Fibroblast of the aortic adventitia (primary cell): ENCODE measurements at regions not wholly inside any gene's neighbourhood (a gene's known extent, or its start where the extent isn't known, plus 50 kb on each side); places are given as distances from the start of the nearest gene placed in this dataset.

ENCODE experiments used
- DNase-seq: peaks from one replicate; pipeline ENCODE4 v3.0.0-alpha.2; 2010; ENCODE audit warnings: low read depth
- H3K4me3 ChIP-seq: 2 replicates; pipeline ENCODE4 v1.5.1; 2011; ENCODE audit warnings: low read depth, mild to moderate bottlenecking, control low read depth, low read length, moderate library complexity
- CTCF ChIP-seq: IDR thresholded peaks from 2 replicates; pipeline ENCODE4 v1.5.1; 2011; ENCODE audit warnings: mild to moderate bottlenecking, low read length, control low read depth, inconsistent platforms; ENCODE audit not compliant: insufficient read depth

DNA sequence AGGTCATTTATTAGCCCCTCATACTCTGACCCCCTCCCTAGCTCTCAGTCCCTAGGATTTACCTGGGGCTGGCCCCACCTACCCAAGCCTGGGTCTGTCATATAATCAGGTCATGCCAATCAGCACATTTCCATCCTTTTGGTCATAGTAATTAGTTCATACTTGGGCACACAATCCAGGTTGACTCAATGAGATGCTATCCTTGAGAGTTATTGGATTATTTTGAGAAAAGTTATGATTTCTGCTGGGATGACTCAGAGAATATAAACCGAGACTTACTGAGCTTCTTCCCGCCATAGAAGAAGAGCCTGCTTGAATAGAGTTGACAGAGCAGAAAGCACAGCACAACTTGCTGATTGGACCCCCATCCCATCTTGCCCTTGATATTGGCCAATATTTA lies 331.5 kb downstream of the CBLN1 start:
- DNase-seq: no peak
- no peak for TF ChIP-seq CTCF
- no peak overlapping the region for H3K4me3 ChIP-seq

DNA sequence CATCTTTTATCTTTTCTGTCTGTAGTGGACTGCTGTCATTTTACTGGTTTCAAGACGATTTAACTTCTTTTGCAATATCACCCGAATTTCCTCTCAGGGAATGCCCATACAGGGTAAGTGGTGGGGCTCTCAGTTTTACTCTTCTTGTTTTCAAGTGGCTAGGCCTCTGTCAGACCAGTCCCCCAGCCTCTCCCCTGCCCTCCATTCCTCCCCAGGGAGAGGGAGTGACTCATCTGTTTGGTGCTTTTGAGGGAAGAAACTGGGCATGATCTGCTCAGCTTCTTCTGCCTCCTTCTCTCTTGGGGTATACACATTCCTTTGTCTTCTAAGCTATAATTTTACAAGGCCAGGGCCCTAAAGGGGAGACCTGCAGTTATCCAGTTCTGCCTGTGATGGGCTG lies 332.0 kb downstream of the CBLN1 start:
- peak; percentile 21 for DNase-seq
- no peak for TF ChIP-seq CTCF
- H3K4me3 ChIP-seq: no peak overlapping the region

- no peak overlapping the region for H3K4me3 ChIP-seq
- no peak for DNase-seq
- no peak for TF ChIP-seq CTCF
Observed at GRCh38 chr16:48948911-48949310, 332.7 kb downstream of the CBLN1 start.

DNA sequence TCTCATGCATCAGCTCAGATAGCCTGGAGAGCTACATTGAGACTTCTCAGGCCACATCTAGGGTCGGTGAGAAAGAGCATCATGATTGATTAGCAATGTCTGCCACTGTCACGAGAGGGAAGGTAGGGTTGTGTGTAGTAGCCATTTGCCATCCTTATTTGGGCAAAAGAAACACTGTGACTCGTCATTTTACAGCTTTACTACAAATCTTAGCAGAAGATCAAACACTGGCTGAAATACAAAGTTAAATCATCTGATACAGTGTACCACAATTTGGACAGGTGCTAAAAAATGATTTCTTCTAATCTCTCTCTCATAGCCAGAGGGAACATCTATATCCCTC lies 334.3 kb downstream of the CBLN1 start:
- no peak for DNase-seq
- no peak for TF ChIP-seq CTCF
- no peak overlapping the region for H3K4me3 ChIP-seq

DNA sequence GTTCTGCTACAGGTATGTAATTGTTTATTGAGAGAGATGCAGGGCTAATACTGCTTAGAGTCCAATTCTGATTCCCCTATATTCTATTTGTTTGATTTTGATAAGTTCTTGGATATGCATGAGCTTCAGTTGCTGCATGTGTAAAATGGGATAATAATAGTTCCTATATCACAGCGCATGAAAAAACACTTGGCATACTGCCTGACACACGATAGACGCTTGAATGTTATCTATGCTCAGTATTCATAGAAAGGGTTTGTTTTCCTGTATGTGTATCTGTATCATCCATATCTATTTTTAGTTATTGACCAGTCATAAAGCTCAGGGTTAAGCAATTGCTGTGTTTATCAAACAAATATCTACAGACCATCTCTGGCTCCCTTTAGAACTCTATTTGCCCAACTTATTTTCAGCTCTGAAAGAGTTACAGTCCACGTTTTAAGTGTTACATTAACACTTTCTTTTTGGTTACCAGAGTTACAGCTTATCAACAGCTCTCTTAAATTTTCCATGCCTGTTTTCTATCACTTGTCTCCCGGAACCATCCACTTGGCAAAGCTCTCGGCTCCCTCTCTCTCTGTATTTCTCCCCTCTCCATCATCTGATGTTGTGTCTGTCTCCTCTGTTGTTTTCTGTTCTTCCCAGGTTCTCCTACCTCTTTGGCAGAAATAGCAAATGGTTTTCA lies 334.8 kb downstream of the CBLN1 start:
- no peak overlapping the region for H3K4me3 ChIP-seq
- no peak for TF ChIP-seq CTCF
- no peak for DNase-seq

- no peak overlapping the region for H3K4me3 ChIP-seq
- DNase-seq: no peak
- TF ChIP-seq CTCF: no peak
Observed at GRCh38 chr16:48942996-48943395, 333.0 kb upstream of the N4BP1 start.

- H3K4me3 ChIP-seq: no peak overlapping the region
Observed at GRCh38 chr16:48936811-48937210, 326.8 kb upstream of the N4BP1 start.

More at GRCh38 chr16:48936811-48937210, 326.8 kb upstream of the N4BP1 start:
- no peak for DNase-seq
- no peak for TF ChIP-seq CTCF
